Caco-2 (cell line): ENCODE measurements at regions not wholly inside any gene's neighbourhood (a gene's known extent, or its start where the extent isn't known, plus 50 kb on each side); places are given as distances from the start of the nearest gene placed in this dataset.

ENCODE experiments used
- BruUV-seq: library from RNA; stranded (reverse); fragments of 400-500 nt; replicated peaks from 2 replicates; lab custom pipeline; 2021; lab: Mats Ljungman, UMichigan
- CTCF ChIA-PET: fragments of 300-600 bp; sonication (Branson Sonifier 250); formaldehyde crosslinking; loops from one replicate; lab custom pipeline; 2022; ENCODE audit warnings: antibody characterized with exemption; lab: Charles Lee
- POLR2A ChIA-PET: fragments of 300-600 bp; sonication (Branson Sonifier 250); formaldehyde crosslinking; loops from one replicate; lab custom pipeline; 2022; ENCODE audit warnings: antibody characterized with exemption; lab: Charles Lee
- DNase-seq, 2 experiments: peaks; one replicate each; pipeline versions ENCODE4 v3.0.0 to v3.0.0-alpha.2; 2020 to 2022
- H3K27me3 ChIP-seq: replicated peaks from 2 replicates; pipeline ENCODE4 v1.6.0; 2011; ENCODE audit warnings: low read length; ENCODE audit not compliant: control insufficient read depth, insufficient read depth
- H3K36me3 ChIP-seq: 2 replicates; pipeline ENCODE4 v1.5.1; 2011; ENCODE audit warnings: low read length; ENCODE audit not compliant: control insufficient read depth, insufficient read depth
- H3K4me1 ChIP-seq: fragments of 250-450 bp; sonication (Bioruptor Pico); 2 replicates; pipeline ENCODE4 v1.5.1; 2020; ENCODE audit warnings: mild to moderate bottlenecking
- H3K4me3 ChIP-seq: 2 replicates; pipeline ENCODE4 v1.5.1; 2011; ENCODE audit warnings: low read depth, mild to moderate bottlenecking, control low read depth, low read length
- H3K9me3 ChIP-seq: fragments of 250-450 bp; sonication (Bioruptor Pico); 2 replicates; pipeline ENCODE4 v1.5.1; 2020; ENCODE audit warnings: mild to moderate bottlenecking, moderate library complexity
- H3K27ac Mint-ChIP-seq: one replicate; pipeline ENCODE4 v1.8.0; 2022; ENCODE audit warnings: mixed read lengths; ENCODE audit not compliant: unreplicated experiment
- H3K27me3 Mint-ChIP-seq: one replicate; pipeline ENCODE4 v1.8.0; 2022; ENCODE audit warnings: mixed read lengths; ENCODE audit not compliant: insufficient read depth, unreplicated experiment
- H3K36me3 Mint-ChIP-seq: one replicate; pipeline ENCODE4 v1.8.0; 2022; ENCODE audit warnings: mild to moderate bottlenecking, mixed read lengths; ENCODE audit not compliant: insufficient read depth, unreplicated experiment
- H3K4me1 Mint-ChIP-seq: one replicate; pipeline ENCODE4 v1.8.0; 2022; ENCODE audit warnings: low read depth, mixed read lengths; ENCODE audit not compliant: unreplicated experiment
- H3K4me3 Mint-ChIP-seq: one replicate; pipeline ENCODE4 v1.8.0; 2022; ENCODE audit warnings: mild to moderate bottlenecking, moderate library complexity, mixed read lengths; ENCODE audit not compliant: unreplicated experiment
- H3K9me3 Mint-ChIP-seq: one replicate; pipeline ENCODE4 v1.8.0; 2022; ENCODE audit warnings: mixed read lengths; ENCODE audit not compliant: unreplicated experiment
- CTCF ChIP-seq, 2 experiments: fragments of 200-600 bp in 1 of 2; IDR thresholded peaks; 1 replicate in 1 of 2; 2 replicates in 1 of 2; pipeline versions ENCODE4 v1.5.1 to v1.8.0; 2011 to 2022; ENCODE audit warnings: antibody characterized with exemption in 1 of 2, control low read depth in 1 of 2, inconsistent platforms in 1 of 2, low read depth in 1 of 2, low read length in 1 of 2, mild to moderate bottlenecking in 1 of 2, moderate library complexity in 1 of 2; ENCODE audit not compliant: insufficient read depth in 1 of 2, severe bottlenecking in 1 of 2, unreplicated experiment in 1 of 2
- intact Hi-C: fragments of 100-400 bp; cut with micrococcal nuclease; formaldehyde crosslinking; loops from one replicate; pipeline ENCODE4 v1.10.0; 2022; ENCODE audit not compliant: unreplicated experiment

DNA sequence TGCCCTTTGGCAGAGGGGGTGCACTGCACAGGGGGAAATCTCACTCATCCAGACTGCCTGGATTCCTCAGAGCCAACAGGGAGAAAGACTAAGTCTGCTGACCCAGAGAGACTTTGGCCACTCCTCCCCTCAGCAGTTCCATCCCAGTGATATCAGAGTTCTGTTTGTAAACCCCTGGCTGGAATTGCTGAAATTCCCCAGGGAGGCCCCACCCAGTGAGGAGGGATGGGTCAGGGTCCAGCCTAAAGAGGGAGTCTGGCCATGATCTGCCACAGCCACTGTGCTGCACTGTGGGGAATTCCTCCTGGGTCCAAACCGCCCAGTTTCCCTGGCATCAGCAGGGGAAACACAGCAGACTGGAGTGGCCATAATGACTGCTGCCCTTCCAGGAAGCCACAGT lies 54.9 kb upstream of the USP15 start:
- no peak overlapping the region for H3K4me3 ChIP-seq
- DNase-seq = peak; percentile 81 to 86
- no TSS peak for BruUV-seq

DNA sequence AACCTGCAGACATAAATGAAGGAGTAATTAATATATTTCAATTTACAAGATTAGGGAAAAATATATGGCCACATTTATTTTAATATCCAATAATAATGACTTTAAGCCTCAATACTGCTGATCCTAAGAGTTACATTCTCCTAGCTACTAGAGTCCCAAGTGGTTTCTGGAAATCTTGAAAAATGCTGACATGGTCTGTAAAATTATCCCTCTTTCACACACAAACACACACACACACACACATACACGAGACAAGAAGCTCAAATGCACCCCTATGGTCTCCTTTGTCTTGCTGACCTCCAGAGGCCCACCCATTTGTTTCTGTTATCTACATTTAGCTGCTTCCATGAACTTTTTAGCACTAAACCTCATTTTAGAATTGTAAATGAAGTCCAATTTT lies 53.0 kb upstream of the USP15 start:
- Histone ChIP-seq H3K4me1 (peaks cover 19% of the 10 kb centered on the region), H3K36me3 (no peaks in the 10 kb centered on the region), H3K9me3 (peaks cover 20% of the 10 kb centered on the region), H3K4me3 (no peak overlapping the region), H3K27me3 (no peaks in the 10 kb centered on the region)
- no TSS peak for BruUV-seq
- no peak for DNase-seq
- Mint-ChIP-seq H3K27me3 (no peaks in the 10 kb centered on the region), H3K4me1 (no peaks in the 10 kb centered on the region), H3K4me3 (no peak overlapping the region), H3K36me3 (no peaks in the 10 kb centered on the region), H3K27ac (no peak overlapping the region), H3K9me3 (peaks cover 25% of the 10 kb centered on the region)
- intact Hi-C loops = no loop called here
- no peak for TF ChIP-seq CTCF (IDR thresholded peaks at IDR 0.05; ENCODE audit: insufficient read depth in 1 of 2, low read depth in 1 of 2, low read length in 1 of 2, severe bottlenecking in 1 of 2, unreplicated experiment in 1 of 2)
- POLR2A ChIA-PET = no interaction called here
- CTCF ChIA-PET = interaction anchor here (1.5 kb wide), 1 partner anchor 14 kb away, joined by 5 read pairs; a partner anchor contains a TSS

More for the DNA sequence above, 54.9 kb upstream of the USP15 start:
- POLR2A ChIA-PET = no interaction called here
- H3K4me3 Mint-ChIP-seq = peak overlapping the region; percentile 42
- Histone ChIP-seq H3K4me1 (peaks cover 19% of the 10 kb centered on the region), H3K36me3 (no peaks in the 10 kb centered on the region), H3K27me3 (no peaks in the 10 kb centered on the region), H3K9me3 (peaks cover 20% of the 10 kb centered on the region)
- peak overlapping the region; percentile 82 for H3K27ac Mint-ChIP-seq
- CTCF ChIA-PET = no interaction called here
- H3K4me1 Mint-ChIP-seq = no peaks in the 10 kb centered on the region
- peaks cover 41% of the 10 kb centered on the region for H3K9me3 Mint-ChIP-seq
- intact Hi-C loops = loop anchor here (1.0 kb wide), 1 partner anchor 55 kb away; the partner anchor contains the start of gene USP15
- no peaks in the 10 kb centered on the region for H3K36me3 Mint-ChIP-seq
- no peaks in the 10 kb centered on the region for H3K27me3 Mint-ChIP-seq
- TF ChIP-seq CTCF (IDR thresholded peaks at IDR 0.05; ENCODE audit: insufficient read depth in 1 of 2, low read depth in 1 of 2, low read length in 1 of 2, severe bottlenecking in 1 of 2, unreplicated experiment in 1 of 2) = no peak
